ENCODE measurements at regions not wholly inside any gene's neighbourhood (a gene's known extent, or its start where the extent isn't known, plus 50 kb on each side); places are given as distances from the start of the nearest gene placed in this dataset.

DNA sequence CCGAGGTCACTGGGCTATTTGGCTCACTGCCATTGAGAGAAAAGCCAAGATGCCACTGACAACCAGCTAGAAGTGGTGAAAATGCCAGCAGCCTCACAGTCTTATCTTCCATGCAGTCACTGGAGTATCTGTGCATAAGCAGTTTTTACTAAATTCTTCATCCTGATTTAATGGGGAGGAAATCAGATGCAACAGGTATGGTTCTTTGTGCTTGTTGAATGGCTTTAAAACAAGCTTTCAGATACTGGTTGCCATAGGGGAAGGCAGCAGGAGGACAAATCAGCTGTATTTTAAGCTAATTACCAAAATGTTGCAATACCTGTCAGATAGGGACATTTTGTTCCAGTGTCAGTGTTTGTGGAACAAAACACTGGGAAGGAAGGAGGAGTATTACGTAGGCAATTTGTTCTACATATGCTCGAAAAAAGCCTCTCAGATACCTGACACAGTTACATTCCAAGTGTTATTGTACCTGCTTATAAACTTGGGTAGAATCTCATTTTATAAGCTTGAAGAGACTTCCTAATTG is 54.1 kb upstream of the ARHGAP5 start:
- H3K9me3 ChIP-seq (ENCODE audit: control insufficient read depth in 4 of 4, insufficient read depth in 3 of 4, low read length in 3 of 4), result no peaks in the 10 kb centered on the region
- no peak overlapping the region for H3K4me3 ChIP-seq

DNA sequence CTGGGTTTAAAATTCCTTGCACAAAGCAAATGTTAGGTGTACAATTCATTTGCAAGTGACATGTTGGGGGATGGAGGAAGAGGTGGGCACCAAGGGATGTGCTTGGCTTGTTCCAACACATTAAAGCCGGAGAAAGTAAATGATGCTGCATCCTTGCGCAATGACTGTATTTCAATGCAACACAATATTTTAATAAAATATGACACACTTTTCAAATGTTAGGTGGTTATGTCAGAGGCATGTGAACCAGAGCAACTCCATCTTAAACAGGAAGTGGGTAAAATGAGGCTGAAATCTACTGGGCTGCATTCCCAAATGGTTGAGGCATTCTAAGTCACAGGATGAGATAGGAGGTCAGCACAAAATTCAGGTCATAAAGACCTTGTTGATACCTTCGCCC is 53.6 kb upstream of the ARHGAP5 start:
- Histone ChIP-seq H3K4me1 (ENCODE audit: control insufficient read depth in 5 of 5, insufficient read depth in 5 of 5, low read length in 5 of 5) (peaks cover 0 to 12% (median 9%) of the 10 kb centered on the region in 5 donors), H3K9me3 (ENCODE audit: control insufficient read depth in 4 of 4, insufficient read depth in 3 of 4, low read length in 3 of 4) (no peaks in the 10 kb centered on the region), H3K27ac (ENCODE audit: low read depth in 1 of 2, low read length in 1 of 2) (peak overlapping the region in 1 of 2 donors; percentile 18), H3K9ac (ENCODE audit: insufficient read depth in 1 of 2, low read length in 2 of 2) (no peak overlapping the region), H3K4me3 (no peak overlapping the region), H3K36me3 (ENCODE audit: control insufficient read depth in 4 of 4, insufficient read depth in 4 of 4, low read length in 4 of 4) (no peaks in the 10 kb centered on the region), H3K27me3 (ENCODE audit: control insufficient read depth in 3 of 3, insufficient read depth in 3 of 3, low read length in 2 of 3) (no peaks in the 10 kb centered on the region)
- ATAC-seq (ENCODE audit: insufficient read depth, low FRiP score) (no peak), DNase-seq (no peak)
- WGBS, 2 donors, result 88 to 94% methylated on average over 3 of the region's 3 CpGs
- TF ChIP-seq, protein P1, sequence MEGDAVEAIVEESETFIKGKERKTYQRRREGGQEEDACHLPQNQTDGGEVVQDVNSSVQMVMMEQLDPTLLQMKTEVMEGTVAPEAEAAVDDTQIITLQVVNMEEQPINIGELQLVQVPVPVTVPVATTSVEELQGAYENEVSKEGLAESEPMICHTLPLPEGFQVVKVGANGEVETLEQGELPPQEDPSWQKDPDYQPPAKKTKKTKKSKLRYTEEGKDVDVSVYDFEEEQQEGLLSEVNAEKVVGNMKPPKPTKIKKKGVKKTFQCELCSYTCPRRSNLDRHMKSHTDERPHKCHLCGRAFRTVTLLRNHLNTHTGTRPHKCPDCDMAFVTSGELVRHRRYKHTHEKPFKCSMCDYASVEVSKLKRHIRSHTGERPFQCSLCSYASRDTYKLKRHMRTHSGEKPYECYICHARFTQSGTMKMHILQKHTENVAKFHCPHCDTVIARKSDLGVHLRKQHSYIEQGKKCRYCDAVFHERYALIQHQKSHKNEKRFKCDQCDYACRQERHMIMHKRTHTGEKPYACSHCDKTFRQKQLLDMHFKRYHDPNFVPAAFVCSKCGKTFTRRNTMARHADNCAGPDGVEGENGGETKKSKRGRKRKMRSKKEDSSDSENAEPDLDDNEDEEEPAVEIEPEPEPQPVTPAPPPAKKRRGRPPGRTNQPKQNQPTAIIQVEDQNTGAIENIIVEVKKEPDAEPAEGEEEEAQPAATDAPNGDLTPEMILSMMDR (IDR thresholded peaks at IDR 0.05; ENCODE audit: control extremely low read depth, extremely low read depth), result no peak

More for the DNA sequence above, 54.1 kb upstream of the ARHGAP5 start:
- no peak for ATAC-seq (ENCODE audit: insufficient read depth, low FRiP score)
- Histone ChIP-seq H3K27me3 (ENCODE audit: control insufficient read depth in 3 of 3, insufficient read depth in 3 of 3, low read length in 2 of 3) (no peaks in the 10 kb centered on the region), H3K27ac (ENCODE audit: low read depth in 1 of 2, low read length in 1 of 2) (no peak overlapping the region), H3K9ac (ENCODE audit: insufficient read depth in 1 of 2, low read length in 2 of 2) (no peak overlapping the region), H3K36me3 (ENCODE audit: control insufficient read depth in 4 of 4, insufficient read depth in 4 of 4, low read length in 4 of 4) (no peaks in the 10 kb centered on the region), H3K4me1 (ENCODE audit: control insufficient read depth in 5 of 5, insufficient read depth in 5 of 5, low read length in 5 of 5) (peaks cover 0 to 13% (median 9%) of the 10 kb centered on the region in 5 donors)
- TF ChIP-seq, protein P1 (IDR thresholded peaks at IDR 0.05; ENCODE audit: control extremely low read depth, extremely low read depth), result no peak
- DNase-seq, result no peak
- 83 to 91% methylated on average over 3 of the region's 3 CpGs for WGBS, 2 donors

DNA sequence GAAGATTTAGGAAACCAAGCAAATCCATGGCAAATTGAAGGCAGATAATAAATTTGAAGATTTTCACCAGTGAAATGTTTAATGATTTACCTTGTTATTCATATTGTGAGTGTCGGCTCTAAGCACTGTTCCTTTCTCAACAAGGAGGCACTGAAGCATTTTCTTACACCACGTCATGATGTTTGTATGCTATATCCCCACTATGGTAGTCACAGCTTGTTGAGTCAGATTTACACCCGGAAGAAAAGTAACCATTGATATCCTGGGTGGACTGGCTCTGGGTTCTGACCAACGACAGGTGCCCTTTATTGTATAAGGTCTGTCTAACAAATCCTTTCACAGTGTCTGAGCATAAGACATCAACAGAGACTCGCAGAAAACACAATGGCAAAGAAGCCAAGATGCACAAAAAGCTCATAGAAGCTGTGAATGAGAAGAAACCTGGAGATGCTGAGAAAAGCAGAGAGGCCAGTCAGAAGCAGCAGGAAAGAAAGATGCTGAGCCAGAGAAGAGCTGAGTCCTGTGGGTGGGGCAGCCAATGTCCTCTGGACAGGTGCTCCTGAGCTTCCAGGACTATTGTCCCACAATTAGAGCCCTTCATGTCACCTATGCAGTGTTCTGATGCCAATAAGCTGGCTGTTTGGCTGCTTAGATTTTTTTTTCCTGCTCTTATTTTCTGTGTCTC is 49.7 kb upstream of the ARHGAP5 start:
- Histone ChIP-seq H3K36me3 (ENCODE audit: control insufficient read depth in 4 of 4, insufficient read depth in 4 of 4, low read length in 4 of 4) (no peaks in the 10 kb centered on the region), H3K9ac (ENCODE audit: insufficient read depth in 1 of 2, low read length in 2 of 2) (no peak overlapping the region), H3K27ac (ENCODE audit: low read depth in 1 of 2, low read length in 1 of 2) (no peak overlapping the region), H3K4me3 (no peak overlapping the region), H3K9me3 (ENCODE audit: control insufficient read depth in 4 of 4, insufficient read depth in 3 of 4, low read length in 3 of 4) (no peaks in the 10 kb centered on the region), H3K4me1 (ENCODE audit: control insufficient read depth in 5 of 5, insufficient read depth in 5 of 5, low read length in 5 of 5) (no peaks in the 10 kb centered on the region), H3K27me3 (ENCODE audit: control insufficient read depth in 3 of 3, insufficient read depth in 3 of 3, low read length in 2 of 3) (no peaks in the 10 kb centered on the region)
- no peak for DNase-seq
- ATAC-seq (ENCODE audit: insufficient read depth, low FRiP score), result no peak
- 81 to 83% methylated on average over 5 of the region's 5 CpGs for WGBS, 2 donors
- TF ChIP-seq, protein P1 (IDR thresholded peaks at IDR 0.05; ENCODE audit: control extremely low read depth, extremely low read depth), result no peak
